ENCODE measurements at regions not wholly inside any gene's neighbourhood (a gene's known extent, or its start where the extent isn't known, plus 50 kb on each side); places are given as distances from the start of the nearest gene placed in this dataset.

GRCh38 chr6:23173234-23173633 is 603.9 kb downstream of the HDGFL1 start:
- Histone ChIP-seq H3K9ac (ENCODE audit: low read length) (no peak overlapping the region), H3K4me3 (replicated peaks in 1 of 2; ENCODE audit: low read depth in 1 of 2, low read length in 2 of 2) (no peak overlapping the region), H3K9me2 (ENCODE audit: insufficient read depth) (no peaks in the 10 kb centered on the region), H3K79me2 (ENCODE audit: insufficient read depth, low read length) (no peaks in the 10 kb centered on the region), H2AFZ (ENCODE audit: low read depth, low read length, poor library complexity, severe bottlenecking) (no peak overlapping the region), H3K27ac (ENCODE audit: low read depth, low read length) (no peak overlapping the region), H3K9me3 (ENCODE audit: control insufficient read depth in 1 of 2, insufficient read depth in 1 of 2, low read depth in 1 of 2, low read length in 2 of 2) (peaks cover 0 to 6% of the 10 kb centered on the region in 2 experiments; a peak in 2 of 4 replicates), H4K20me1 (ENCODE audit: insufficient read depth) (no peaks in the 10 kb centered on the region), H3K36me3 (ENCODE audit: control insufficient read depth in 1 of 2, insufficient read depth in 2 of 2, low read length in 2 of 2) (no peaks in the 10 kb centered on the region), H3K27me3 (ENCODE audit: insufficient read depth, low read length) (no peaks in the 10 kb centered on the region), H3K4me1 (ENCODE audit: control insufficient read depth in 1 of 2, insufficient read depth in 2 of 2, low read length in 2 of 2) (peaks cover 0 to 19% of the 10 kb centered on the region in 2 experiments; a peak in 2 of 4 replicates), H3K4me2 (ENCODE audit: low read length) (no peak overlapping the region)
- TF ChIP-seq JUND (IDR thresholded peaks at IDR 0.05) (no peak), POLR2A (IDR thresholded peaks at IDR 0.05; ENCODE audit: borderline replicate concordance, extremely low read depth, insufficient read depth, insufficient read length) (no peak), TCF7L2 (IDR thresholded peaks at IDR 0.05; ENCODE audit: borderline replicate concordance, extremely low read depth, insufficient read depth, insufficient read length) (no peak), YY1 (IDR thresholded peaks at IDR 0.05; ENCODE audit: extremely low read depth, insufficient replicate concordance, low read depth, low read length) (no peak), ZFX (IDR thresholded peaks at IDR 0.05) (no peak), EZH2phosphoT487 (IDR thresholded peaks at IDR 0.05; ENCODE audit: borderline replicate concordance) (no peak)
- DNase-seq (ENCODE audit: low read depth, low spot score) = no peak
- intact Hi-C loops (cut with micrococcal nuclease) = no loop called here
- no TSS peak for BruUV-seq (replicated peaks)
- ATAC-seq = no peak
- RAD21 ChIA-PET (ENCODE audit: low non-redundant PET in 1 of 2, low total read pairs in 2 of 2, uncharacterized antibody in 2 of 2, unreplicated experiment in 2 of 2) = no interaction called here
- POLR2A ChIA-PET = no interaction called here
- CTCF ChIA-PET = no interaction called here

- no peaks in the 10 kb centered on the region for H3K27me3 ChIP-seq (ENCODE audit: insufficient read depth, low read length)
- no peak overlapping the region for H3K4me3 ChIP-seq (replicated peaks in 1 of 2; ENCODE audit: low read depth in 1 of 2, low read length in 2 of 2)
- H3K4me1 ChIP-seq (ENCODE audit: control insufficient read depth in 1 of 2, insufficient read depth in 2 of 2, low read length in 2 of 2) = peaks cover 0 to 19% of the 10 kb centered on the region in 2 experiments; a peak in 2 of 4 replicates
- H3K36me3 ChIP-seq (ENCODE audit: control insufficient read depth in 1 of 2, insufficient read depth in 2 of 2, low read length in 2 of 2) = no peaks in the 10 kb centered on the region
- no peaks in the 10 kb centered on the region for H4K20me1 ChIP-seq (ENCODE audit: insufficient read depth)
- no peak overlapping the region for H3K9ac ChIP-seq (ENCODE audit: low read length)
- ATAC-seq (peak; percentile 78), DNase-seq (ENCODE audit: low read depth, low spot score) (peak; percentile 55)
- H3K9me3 ChIP-seq (ENCODE audit: control insufficient read depth in 1 of 2, insufficient read depth in 1 of 2, low read depth in 1 of 2, low read length in 2 of 2) = peaks cover 0 to under 1% of the 10 kb centered on the region in 2 experiments; a peak in 1 of 4 replicates
- POLR2A ChIA-PET = no interaction called here
- no peak overlapping the region for H2AFZ ChIP-seq (ENCODE audit: low read depth, low read length, poor library complexity, severe bottlenecking)
- H3K79me2 ChIP-seq (ENCODE audit: insufficient read depth, low read length) = no peaks in the 10 kb centered on the region
- no TSS peak for BruUV-seq (replicated peaks)
- no peaks in the 10 kb centered on the region for H3K9me2 ChIP-seq (ENCODE audit: insufficient read depth)
- intact Hi-C loops (cut with micrococcal nuclease) = no loop called here
- CTCF ChIA-PET = no interaction called here
- RAD21 ChIA-PET (ENCODE audit: low non-redundant PET in 1 of 2, low total read pairs in 2 of 2, uncharacterized antibody in 2 of 2, unreplicated experiment in 2 of 2) = no interaction called here
- H3K4me2 ChIP-seq (ENCODE audit: low read length) = peak overlapping the region; percentile 38
- H3K27ac ChIP-seq (ENCODE audit: low read depth, low read length) = no peak overlapping the region
- TF ChIP-seq ELF1 (IDR thresholded peaks at IDR 0.05; ENCODE audit: borderline replicate concordance, low read depth) (no peak), POLR2AphosphoS5 (IDR thresholded peaks at IDR 0.05; ENCODE audit: low read depth, low read length) (no peak), EZH2phosphoT487 (IDR thresholded peaks at IDR 0.05; ENCODE audit: borderline replicate concordance) (no peak), SIN3A (IDR thresholded peaks at IDR 0.05; ENCODE audit: low read depth) (no peak), ATF3 (IDR thresholded peaks at IDR 0.05) (no peak), SRF (IDR thresholded peaks at IDR 0.05; ENCODE audit: low read depth) (no peak), ZBTB33 (IDR thresholded peaks at IDR 0.05; ENCODE audit: extremely low read depth, insufficient replicate concordance, low read length) (no peak), CTCF (IDR thresholded peaks at IDR 0.05 in 2 of 3, conservative IDR thresholded peaks at IDR 0.05 in 1 of 3; ENCODE audit: borderline replicate concordance in 1 of 3, insufficient read depth in 1 of 3, low read depth in 2 of 3, low read length in 2 of 3) (no peak), SP1 (IDR thresholded peaks at IDR 0.05; ENCODE audit: low read depth) (0 out of 2 replicates have a peak, but pooled peaks have one; percentile 18), RAD21 (IDR thresholded peaks at IDR 0.05; ENCODE audit: low read depth) (no peak), TCF7L2 (IDR thresholded peaks at IDR 0.05; ENCODE audit: borderline replicate concordance, extremely low read depth, insufficient read depth, insufficient read length) (no peak), CBX3 (IDR thresholded peaks at IDR 0.05; ENCODE audit: low read depth) (no peak), EGR1 (IDR thresholded peaks at IDR 0.05; ENCODE audit: low read depth) (peak; percentile 31; the same call in 1 of the 2 replicates), JUND (IDR thresholded peaks at IDR 0.05) (peak; percentile 20; the same call in 1 of the 2 replicates)
Measured at GRCh38 chr6:23174781-23175361, 605.5 kb downstream of the HDGFL1 start.
